ENCODE measurements at regions not wholly inside any gene's neighbourhood (a gene's known extent, or its start where the extent isn't known, plus 50 kb on each side); places are given as distances from the start of the nearest gene placed in this dataset.

GRCh38 chr17:73718912-73719311 is 74.7 kb upstream of the SDK2 start:
- DNase-seq (ENCODE audit: insufficient read length, low spot score) (no peak), FAIRE-seq (no peak)
- no peak for TF ChIP-seq POLR2A (IDR thresholded peaks at IDR 0.05; ENCODE audit: low read depth, low read length)
- TF ChIP-seq POU2F2 (IDR thresholded peaks at IDR 0.05; ENCODE audit: low read depth, low read length) = no peak
- no peak for TF ChIP-seq SPI1 (IDR thresholded peaks at IDR 0.05; ENCODE audit: low read depth, low read length)
- TF ChIP-seq POLR2AphosphoS5 (IDR thresholded peaks at IDR 0.05; ENCODE audit: low read depth, low read length) = no peak
- TF ChIP-seq TAF1 (IDR thresholded peaks at IDR 0.05; ENCODE audit: low read depth, low read length) = no peak
- TF ChIP-seq PAX5 (IDR thresholded peaks at IDR 0.05; ENCODE audit: insufficient read depth, low read length, severe bottlenecking) = no peak

GRCh38 chr17:73719588-73720071 is 75.4 kb upstream of the SDK2 start:
- no peak for DNase-seq (ENCODE audit: insufficient read length, low spot score)
- no peak for TF ChIP-seq PAX5 (IDR thresholded peaks at IDR 0.05; ENCODE audit: insufficient read depth, low read length, severe bottlenecking)
- TF ChIP-seq SPI1 (IDR thresholded peaks at IDR 0.05; ENCODE audit: low read depth, low read length) = no peak
- TF ChIP-seq POU2F2 (IDR thresholded peaks at IDR 0.05; ENCODE audit: low read depth, low read length) = no peak
- no peak for TF ChIP-seq POLR2AphosphoS5 (IDR thresholded peaks at IDR 0.05; ENCODE audit: low read depth, low read length)
- no peak for TF ChIP-seq POLR2A (IDR thresholded peaks at IDR 0.05; ENCODE audit: low read depth, low read length)
- TF ChIP-seq TAF1 (IDR thresholded peaks at IDR 0.05; ENCODE audit: low read depth, low read length) = no peak
- no peak for FAIRE-seq

GRCh38 chr17:73720187-73720834 is 76.1 kb upstream of the SDK2 start:
- no peak for TF ChIP-seq PAX5 (IDR thresholded peaks at IDR 0.05; ENCODE audit: insufficient read depth, low read length, severe bottlenecking)
- TF ChIP-seq POLR2A (IDR thresholded peaks at IDR 0.05; ENCODE audit: low read depth, low read length) = no peak
- TF ChIP-seq TAF1 (IDR thresholded peaks at IDR 0.05; ENCODE audit: low read depth, low read length) = no peak
- no peak for TF ChIP-seq SPI1 (IDR thresholded peaks at IDR 0.05; ENCODE audit: low read depth, low read length)
- TF ChIP-seq POU2F2 (IDR thresholded peaks at IDR 0.05; ENCODE audit: low read depth, low read length) = no peak
- no peak for TF ChIP-seq POLR2AphosphoS5 (IDR thresholded peaks at IDR 0.05; ENCODE audit: low read depth, low read length)
- no peak for FAIRE-seq
- no peak for DNase-seq (ENCODE audit: insufficient read length, low spot score)

- FAIRE-seq (no peak), DNase-seq (ENCODE audit: insufficient read length, low spot score) (no peak)
- TF ChIP-seq PAX5 (IDR thresholded peaks at IDR 0.05; ENCODE audit: insufficient read depth, low read length, severe bottlenecking) = no peak
- no peak for TF ChIP-seq POLR2A (IDR thresholded peaks at IDR 0.05; ENCODE audit: low read depth, low read length)
- TF ChIP-seq POU2F2 (IDR thresholded peaks at IDR 0.05; ENCODE audit: low read depth, low read length) = no peak
- TF ChIP-seq SPI1 (IDR thresholded peaks at IDR 0.05; ENCODE audit: low read depth, low read length) = no peak
- TF ChIP-seq TAF1 (IDR thresholded peaks at IDR 0.05; ENCODE audit: low read depth, low read length) = no peak
- no peak for TF ChIP-seq POLR2AphosphoS5 (IDR thresholded peaks at IDR 0.05; ENCODE audit: low read depth, low read length)
Measured at GRCh38 chr17:73722165-73722564, 77.9 kb upstream of the SDK2 start.

GRCh38 chr17:73723317-73723716 is 79.1 kb upstream of the SDK2 start:
- FAIRE-seq = no peak
- TF ChIP-seq POLR2A (IDR thresholded peaks at IDR 0.05; ENCODE audit: low read depth, low read length) (no peak), PAX5 (IDR thresholded peaks at IDR 0.05; ENCODE audit: insufficient read depth, low read length, severe bottlenecking) (no peak), POU2F2 (IDR thresholded peaks at IDR 0.05; ENCODE audit: low read depth, low read length) (no peak), TAF1 (IDR thresholded peaks at IDR 0.05; ENCODE audit: low read depth, low read length) (no peak), POLR2AphosphoS5 (IDR thresholded peaks at IDR 0.05; ENCODE audit: low read depth, low read length) (no peak), SPI1 (IDR thresholded peaks at IDR 0.05; ENCODE audit: low read depth, low read length) (no peak)
- DNase-seq (ENCODE audit: insufficient read length, low spot score) = no peak

GRCh38 chr17:73724341-73724740 is 80.1 kb upstream of the SDK2 start:
- DNase-seq (ENCODE audit: insufficient read length, low spot score) (no peak), FAIRE-seq (no peak)
- no peak for TF ChIP-seq TAF1 (IDR thresholded peaks at IDR 0.05; ENCODE audit: low read depth, low read length)
- no peak for TF ChIP-seq SPI1 (IDR thresholded peaks at IDR 0.05; ENCODE audit: low read depth, low read length)
- no peak for TF ChIP-seq POLR2A (IDR thresholded peaks at IDR 0.05; ENCODE audit: low read depth, low read length)
- no peak for TF ChIP-seq POU2F2 (IDR thresholded peaks at IDR 0.05; ENCODE audit: low read depth, low read length)

GRCh38 chr17:73724990-73725389 is 80.7 kb upstream of the SDK2 start:
- TF ChIP-seq POLR2A (IDR thresholded peaks at IDR 0.05; ENCODE audit: low read depth, low read length) = no peak
- TF ChIP-seq TAF1 (IDR thresholded peaks at IDR 0.05; ENCODE audit: low read depth, low read length) = no peak
- TF ChIP-seq POLR2AphosphoS5 (IDR thresholded peaks at IDR 0.05; ENCODE audit: low read depth, low read length) = no peak
- TF ChIP-seq SPI1 (IDR thresholded peaks at IDR 0.05; ENCODE audit: low read depth, low read length) = no peak
- TF ChIP-seq POU2F2 (IDR thresholded peaks at IDR 0.05; ENCODE audit: low read depth, low read length) = no peak
- TF ChIP-seq PAX5 (IDR thresholded peaks at IDR 0.05; ENCODE audit: insufficient read depth, low read length, severe bottlenecking) = no peak
- DNase-seq (ENCODE audit: insufficient read length, low spot score) (no peak), FAIRE-seq (no peak)

GRCh38 chr17:73725794-73726515 is 81.7 kb upstream of the SDK2 start:
- FAIRE-seq = no peak
- TF ChIP-seq POLR2AphosphoS5 (IDR thresholded peaks at IDR 0.05; ENCODE audit: low read depth, low read length) (no peak), SPI1 (IDR thresholded peaks at IDR 0.05; ENCODE audit: low read depth, low read length) (no peak), POLR2A (IDR thresholded peaks at IDR 0.05; ENCODE audit: low read depth, low read length) (no peak), PAX5 (IDR thresholded peaks at IDR 0.05; ENCODE audit: insufficient read depth, low read length, severe bottlenecking) (no peak), TAF1 (IDR thresholded peaks at IDR 0.05; ENCODE audit: low read depth, low read length) (no peak), POU2F2 (IDR thresholded peaks at IDR 0.05; ENCODE audit: low read depth, low read length) (no peak)
- DNase-seq (ENCODE audit: insufficient read length, low spot score) = no peak

GRCh38 chr17:73727941-73728340 is 83.7 kb upstream of the SDK2 start:
- DNase-seq (ENCODE audit: insufficient read length, low spot score) = no peak
- TF ChIP-seq SPI1 (IDR thresholded peaks at IDR 0.05; ENCODE audit: low read depth, low read length) = no peak
- no peak for TF ChIP-seq PAX5 (IDR thresholded peaks at IDR 0.05; ENCODE audit: insufficient read depth, low read length, severe bottlenecking)
- no peak for TF ChIP-seq POLR2A (IDR thresholded peaks at IDR 0.05; ENCODE audit: low read depth, low read length)
- TF ChIP-seq POLR2AphosphoS5 (IDR thresholded peaks at IDR 0.05; ENCODE audit: low read depth, low read length) = no peak
- TF ChIP-seq TAF1 (IDR thresholded peaks at IDR 0.05; ENCODE audit: low read depth, low read length) = no peak
- TF ChIP-seq POU2F2 (IDR thresholded peaks at IDR 0.05; ENCODE audit: low read depth, low read length) = no peak
- no peak for FAIRE-seq

All from GM12891 (cell line).